Uterus (tissue), 2 donors: ENCODE measurements at regions not wholly inside any gene's neighbourhood (a gene's known extent, or its start where the extent isn't known, plus 50 kb on each side); places are given as distances from the start of the nearest gene placed in this dataset.

Experiments used
- POLR2A ChIP-seq, 2 donors: fragments of 450-650 bp; IDR thresholded peaks; one replicate each; pipeline ENCODE4 v1.6.1; 2016; ENCODE audit warnings: antibody characterized with exemption in 2 of 2, mild to moderate bottlenecking in 1 of 2, moderate library complexity in 1 of 2
- TF ChIP-seq, protein P1 (sequence below), 4 experiments: fragments of 200-600 bp in 2 of 4; fragments of 450-650 bp in 2 of 4; sonication (generic) in 2 of 4; IDR thresholded peaks; one replicate each; pipeline ENCODE4 v1.5.1; 2016 to 2019; ENCODE audit warnings: antibody characterized with exemption in 4 of 4, mild to moderate bottlenecking in 2 of 4, moderate library complexity in 1 of 4

DNA sequence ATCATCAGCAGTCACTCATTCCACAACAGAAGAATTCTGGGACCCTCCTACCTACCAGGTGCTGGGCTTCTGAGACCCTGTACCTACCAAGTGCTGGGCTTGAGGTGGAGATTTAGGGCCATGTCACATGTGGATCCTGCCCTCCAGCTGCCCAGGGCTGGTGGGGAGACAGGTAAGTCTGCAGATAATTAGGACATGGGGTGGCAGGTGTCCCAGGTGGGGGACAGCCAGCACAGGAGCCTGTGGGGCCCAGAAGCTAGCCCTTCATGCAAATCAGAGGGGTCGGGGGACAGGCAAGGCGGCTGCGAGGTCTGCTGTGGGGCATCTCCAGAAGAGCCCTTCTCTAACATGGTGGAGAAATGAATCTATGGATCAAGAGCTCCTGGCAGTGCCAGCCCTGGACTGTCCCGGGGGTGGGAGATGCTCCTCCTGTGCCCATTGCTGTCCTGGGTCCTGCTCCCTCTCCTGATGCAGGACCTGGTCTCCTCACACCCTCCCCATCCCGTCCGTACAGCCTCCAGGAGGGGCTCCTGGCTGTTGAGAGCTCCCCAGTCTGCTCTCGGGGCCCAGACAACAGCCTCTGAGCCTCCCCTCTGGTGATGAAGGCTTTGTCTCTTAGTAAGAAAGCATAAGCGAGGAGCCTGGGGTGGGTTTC is 106.3 kb upstream of the GLI2 start:
- TF ChIP-seq, protein P1, sequence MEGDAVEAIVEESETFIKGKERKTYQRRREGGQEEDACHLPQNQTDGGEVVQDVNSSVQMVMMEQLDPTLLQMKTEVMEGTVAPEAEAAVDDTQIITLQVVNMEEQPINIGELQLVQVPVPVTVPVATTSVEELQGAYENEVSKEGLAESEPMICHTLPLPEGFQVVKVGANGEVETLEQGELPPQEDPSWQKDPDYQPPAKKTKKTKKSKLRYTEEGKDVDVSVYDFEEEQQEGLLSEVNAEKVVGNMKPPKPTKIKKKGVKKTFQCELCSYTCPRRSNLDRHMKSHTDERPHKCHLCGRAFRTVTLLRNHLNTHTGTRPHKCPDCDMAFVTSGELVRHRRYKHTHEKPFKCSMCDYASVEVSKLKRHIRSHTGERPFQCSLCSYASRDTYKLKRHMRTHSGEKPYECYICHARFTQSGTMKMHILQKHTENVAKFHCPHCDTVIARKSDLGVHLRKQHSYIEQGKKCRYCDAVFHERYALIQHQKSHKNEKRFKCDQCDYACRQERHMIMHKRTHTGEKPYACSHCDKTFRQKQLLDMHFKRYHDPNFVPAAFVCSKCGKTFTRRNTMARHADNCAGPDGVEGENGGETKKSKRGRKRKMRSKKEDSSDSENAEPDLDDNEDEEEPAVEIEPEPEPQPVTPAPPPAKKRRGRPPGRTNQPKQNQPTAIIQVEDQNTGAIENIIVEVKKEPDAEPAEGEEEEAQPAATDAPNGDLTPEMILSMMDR (IDR thresholded peaks at IDR 0.05) = no peak
- no peak for TF ChIP-seq POLR2A (IDR thresholded peaks at IDR 0.05)
